SKM-1 treated with dmso at 0.1 percent for 144 hours (cell line): ENCODE measurements at regions not wholly inside any gene's neighbourhood (a gene's known extent, or its start where the extent isn't known, plus 50 kb on each side); places are given as distances from the start of the nearest gene placed in this dataset.
"Not testable (repeated sequence)": the region's sequence is repeated elsewhere in the genome, so short reads cannot be mapped to it uniquely, and the experiment has no call there.

Experiments
- DNase-seq: peaks from one replicate; lab custom pipeline; 2025; ENCODE audit not compliant: unreplicated experiment; lab: John Stamatoyannopoulos, UW

- no peak for DNase-seq
Observed at GRCh38 chr6:4656106-4656505, 120.1 kb upstream of the CDYL start.

GRCh38 chr6:4655196-4656025 lies 120.8 kb upstream of the CDYL start:
- no peak for DNase-seq

- DNase-seq: no peak
Observed at GRCh38 chr6:4653141-4653540, 123.1 kb upstream of the CDYL start.

GRCh38 chr6:4651831-4652467 lies 124.3 kb upstream of the CDYL start:
- no peak for DNase-seq

GRCh38 chr6:4649728-4650127 lies 126.5 kb upstream of the CDYL start:
- no peak for DNase-seq

- DNase-seq: no peak
Observed at GRCh38 chr6:4647414-4648365, 128.5 kb upstream of the CDYL start.

GRCh38 chr6:4645713-4646360 lies 130.4 kb upstream of the CDYL start:
- no peak for DNase-seq

- no peak for DNase-seq
Observed at GRCh38 chr6:4644996-4645395, 131.2 kb upstream of the CDYL start.

- DNase-seq: no peak
Observed at GRCh38 chr6:4641461-4641860, 134.7 kb upstream of the CDYL start.

- DNase-seq: no peak
Observed at GRCh38 chr6:4640139-4640538, 136.1 kb upstream of the CDYL start.

GRCh38 chr6:4638641-4639040 lies 137.6 kb upstream of the CDYL start:
- DNase-seq: no peak

GRCh38 chr6:4637691-4638433 lies 138.3 kb upstream of the CDYL start:
- no peak for DNase-seq

GRCh38 chr6:4636881-4637224 lies 139.4 kb upstream of the CDYL start:
- no peak for DNase-seq

GRCh38 chr6:4636191-4636880 lies 139.9 kb upstream of the CDYL start:
- no peak for DNase-seq

GRCh38 chr6:4635666-4636065 lies 140.5 kb upstream of the CDYL start:
- DNase-seq: no peak

- no peak for DNase-seq
Observed at GRCh38 chr6:4632421-4632820, 143.8 kb upstream of the CDYL start.

GRCh38 chr6:4629789-4630188 lies 146.4 kb upstream of the CDYL start:
- not testable (repeated sequence) for DNase-seq

GRCh38 chr6:4625557-4625956 lies 150.6 kb upstream of the CDYL start:
- no peak for DNase-seq

- no peak for DNase-seq
Observed at GRCh38 chr6:4624726-4625125, 151.5 kb upstream of the CDYL start.
